ENCODE measurements at regions not wholly inside any gene's neighbourhood (a gene's known extent, or its start where the extent isn't known, plus 50 kb on each side); places are given as distances from the start of the nearest gene placed in this dataset.

DNA sequence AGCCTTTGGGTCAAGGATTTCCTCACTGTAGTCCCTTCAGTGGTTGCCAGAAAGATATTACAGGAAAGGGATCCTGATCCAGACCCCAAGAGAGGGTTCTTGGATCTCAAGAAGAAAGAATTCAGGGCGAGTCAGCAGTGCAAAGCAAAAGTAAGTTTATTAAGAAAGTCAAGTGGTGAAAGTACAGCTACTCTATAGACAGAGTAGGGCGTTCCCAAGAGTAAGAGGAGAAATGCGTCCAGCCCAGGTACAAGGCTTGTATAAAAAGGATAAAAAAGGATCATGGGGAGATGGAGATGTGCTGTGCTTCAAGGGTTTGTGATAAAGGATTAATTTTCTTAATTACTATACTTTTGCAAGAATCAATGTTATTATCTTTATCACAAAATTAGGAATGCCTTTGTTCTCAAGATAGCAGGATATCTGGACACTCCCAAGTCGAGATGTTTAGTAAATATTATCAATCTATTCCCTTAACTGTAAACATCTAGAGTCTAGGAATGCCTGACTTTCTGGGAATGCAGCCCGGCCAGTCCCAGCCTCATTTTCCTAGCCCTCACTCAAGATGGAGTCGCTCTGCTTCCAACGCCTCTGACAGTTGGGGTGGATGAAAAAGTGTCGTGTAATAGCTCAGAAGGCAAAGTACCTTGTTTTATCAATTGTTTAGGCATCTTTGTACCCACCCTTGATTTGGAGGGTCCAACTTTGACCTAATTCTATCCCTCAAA is 360.7 kb downstream of the GPM6A start:
- Histone ChIP-seq H3K27ac (no peak overlapping the region), H3K4me3 (no peak overlapping the region), H3K36me3 (no peaks in the 10 kb centered on the region), H3K4me1 (no peaks in the 10 kb centered on the region), H3K9me3 (peaks cover 0 to 7% (median 1%) of the 10 kb centered on the region in 4 donors), H3K27me3 (no peaks in the 10 kb centered on the region)
- TF ChIP-seq, protein P1, sequence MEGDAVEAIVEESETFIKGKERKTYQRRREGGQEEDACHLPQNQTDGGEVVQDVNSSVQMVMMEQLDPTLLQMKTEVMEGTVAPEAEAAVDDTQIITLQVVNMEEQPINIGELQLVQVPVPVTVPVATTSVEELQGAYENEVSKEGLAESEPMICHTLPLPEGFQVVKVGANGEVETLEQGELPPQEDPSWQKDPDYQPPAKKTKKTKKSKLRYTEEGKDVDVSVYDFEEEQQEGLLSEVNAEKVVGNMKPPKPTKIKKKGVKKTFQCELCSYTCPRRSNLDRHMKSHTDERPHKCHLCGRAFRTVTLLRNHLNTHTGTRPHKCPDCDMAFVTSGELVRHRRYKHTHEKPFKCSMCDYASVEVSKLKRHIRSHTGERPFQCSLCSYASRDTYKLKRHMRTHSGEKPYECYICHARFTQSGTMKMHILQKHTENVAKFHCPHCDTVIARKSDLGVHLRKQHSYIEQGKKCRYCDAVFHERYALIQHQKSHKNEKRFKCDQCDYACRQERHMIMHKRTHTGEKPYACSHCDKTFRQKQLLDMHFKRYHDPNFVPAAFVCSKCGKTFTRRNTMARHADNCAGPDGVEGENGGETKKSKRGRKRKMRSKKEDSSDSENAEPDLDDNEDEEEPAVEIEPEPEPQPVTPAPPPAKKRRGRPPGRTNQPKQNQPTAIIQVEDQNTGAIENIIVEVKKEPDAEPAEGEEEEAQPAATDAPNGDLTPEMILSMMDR (IDR thresholded peaks at IDR 0.05), result no peak
- TF ChIP-seq EP300 (IDR thresholded peaks at IDR 0.05) (no peak), POLR2A (IDR thresholded peaks at IDR 0.05) (no peak)
- no peak for DNase-seq (ENCODE audit: low spot score in 2 of 2)
- WGBS, 2 donors, result 84 to 88% methylated on average over 8 of the region's 8 CpGs

DNA sequence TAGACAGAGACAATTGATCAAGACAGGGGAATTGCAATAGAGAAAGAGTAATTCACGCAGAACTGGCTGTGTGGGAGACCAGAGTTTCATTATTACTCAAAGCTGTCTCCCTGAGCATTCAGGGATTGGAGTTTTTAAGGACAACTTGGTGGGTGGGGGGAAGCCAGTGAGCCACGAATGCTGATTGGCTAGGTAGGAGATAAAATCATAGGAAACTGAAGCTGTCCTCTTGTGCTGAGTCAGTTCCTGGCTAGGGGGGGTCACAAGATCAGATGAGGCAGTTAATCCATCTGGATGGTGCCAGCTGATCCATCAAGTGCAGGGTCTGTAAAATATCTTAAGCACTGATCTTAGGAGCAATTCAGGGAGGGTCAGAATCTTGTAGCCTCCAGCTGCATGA is 358.6 kb downstream of the GPM6A start:
- no peak for DNase-seq (ENCODE audit: low spot score in 2 of 2)
- 73 to 77% methylated on average over 2 of the region's 2 CpGs for WGBS, 2 donors

GRCh38 chr4:175456131-175456530 is 355.9 kb downstream of the GPM6A start:
- no peak for DNase-seq (ENCODE audit: low spot score in 2 of 2)
- H3K27me3 ChIP-seq, result no peaks in the 10 kb centered on the region
- no peaks in the 10 kb centered on the region for H3K4me1 ChIP-seq
- H3K9me3 ChIP-seq, result peaks cover 0 to 7% (median 1%) of the 10 kb centered on the region in 4 donors
- no peaks in the 10 kb centered on the region for H3K36me3 ChIP-seq
- no peak overlapping the region for H3K27ac ChIP-seq
- no peak overlapping the region for H3K4me3 ChIP-seq
- no peak for TF ChIP-seq EP300 (IDR thresholded peaks at IDR 0.05)
- TF ChIP-seq, protein P1 (IDR thresholded peaks at IDR 0.05), result no peak
- TF ChIP-seq POLR2A (IDR thresholded peaks at IDR 0.05), result no peak

More for the DNA sequence above, 358.6 kb downstream of the GPM6A start:
- Histone ChIP-seq H3K27ac (no peak overlapping the region), H3K4me3 (no peak overlapping the region), H3K4me1 (no peaks in the 10 kb centered on the region), H3K9me3 (peaks cover 0 to 7% (median 1%) of the 10 kb centered on the region in 4 donors), H3K36me3 (no peaks in the 10 kb centered on the region), H3K27me3 (no peaks in the 10 kb centered on the region)
- TF ChIP-seq, protein P1 (IDR thresholded peaks at IDR 0.05), result no peak
- no peak for TF ChIP-seq EP300 (IDR thresholded peaks at IDR 0.05)
- TF ChIP-seq POLR2A (IDR thresholded peaks at IDR 0.05), result no peak

DNA sequence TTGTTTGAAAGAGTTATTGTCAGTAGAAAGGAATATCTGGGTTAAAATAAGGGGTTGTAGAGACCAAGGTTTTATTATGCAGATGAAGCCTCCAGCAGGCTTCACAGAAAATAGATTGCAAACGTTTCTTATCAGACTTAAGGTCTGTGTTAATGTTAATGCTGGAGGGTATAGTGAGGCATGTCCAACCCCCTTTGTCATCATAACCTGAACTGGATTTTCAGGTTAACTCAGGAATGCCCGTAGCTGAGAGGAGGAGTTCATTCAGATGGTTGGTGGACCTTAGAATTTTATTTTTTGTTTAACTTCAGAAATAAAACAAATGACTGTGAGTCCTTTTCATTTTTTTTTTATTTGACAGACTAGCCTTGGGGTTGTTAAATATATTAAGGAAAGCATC is 354.1 kb downstream of the GPM6A start:
- DNase-seq (ENCODE audit: low spot score in 2 of 2), result no peak
- peaks cover 0 to 7% (median 1%) of the 10 kb centered on the region in 4 donors for H3K9me3 ChIP-seq
- TF ChIP-seq, protein P1 (IDR thresholded peaks at IDR 0.05), result no peak
- H3K4me1 ChIP-seq, result no peaks in the 10 kb centered on the region
- no peak overlapping the region for H3K27ac ChIP-seq
- H3K4me3 ChIP-seq, result no peak overlapping the region
- no peaks in the 10 kb centered on the region for H3K27me3 ChIP-seq
- 60 to 61% methylated on average over 2 of the region's 2 CpGs for WGBS, 2 donors
- H3K36me3 ChIP-seq, result no peaks in the 10 kb centered on the region

DNA sequence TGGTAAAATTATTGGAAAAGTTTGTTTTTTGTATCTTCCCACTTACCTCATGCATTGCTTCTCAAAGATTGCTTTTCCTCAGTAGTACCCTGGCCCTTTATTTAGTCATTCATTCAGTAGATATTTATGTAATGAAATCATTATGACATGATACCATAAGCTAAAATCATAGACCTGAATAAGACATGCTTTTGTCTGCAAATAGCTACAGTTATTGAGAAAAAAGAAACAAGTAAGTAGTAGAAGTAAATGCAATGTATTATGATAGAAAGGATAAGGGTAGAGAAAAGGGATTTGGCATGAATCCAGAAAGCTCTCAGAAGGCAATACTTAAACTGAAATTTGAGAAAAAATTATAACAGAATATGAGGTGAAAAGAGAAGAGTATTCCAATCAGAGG is 352.5 kb downstream of the GPM6A start:
- no peaks in the 10 kb centered on the region for H3K36me3 ChIP-seq
- no peak overlapping the region for H3K27ac ChIP-seq
- no peaks in the 10 kb centered on the region for H3K27me3 ChIP-seq
- no peaks in the 10 kb centered on the region for H3K4me1 ChIP-seq
- H3K9me3 ChIP-seq, result peaks cover 0 to 7% (median 1%) of the 10 kb centered on the region in 4 donors
- H3K4me3 ChIP-seq, result no peak overlapping the region
- TF ChIP-seq POLR2A (IDR thresholded peaks at IDR 0.05) (no peak), EP300 (IDR thresholded peaks at IDR 0.05) (no peak)
- TF ChIP-seq, protein P1 (IDR thresholded peaks at IDR 0.05), result no peak
- no peak for DNase-seq (ENCODE audit: low spot score in 2 of 2)

Data from tibial nerve (tissue), 4 donors.